ENCODE measurements at regions not wholly inside any gene's neighbourhood (a gene's known extent, or its start where the extent isn't known, plus 50 kb on each side); places are given as distances from the start of the nearest gene placed in this dataset.

DNA sequence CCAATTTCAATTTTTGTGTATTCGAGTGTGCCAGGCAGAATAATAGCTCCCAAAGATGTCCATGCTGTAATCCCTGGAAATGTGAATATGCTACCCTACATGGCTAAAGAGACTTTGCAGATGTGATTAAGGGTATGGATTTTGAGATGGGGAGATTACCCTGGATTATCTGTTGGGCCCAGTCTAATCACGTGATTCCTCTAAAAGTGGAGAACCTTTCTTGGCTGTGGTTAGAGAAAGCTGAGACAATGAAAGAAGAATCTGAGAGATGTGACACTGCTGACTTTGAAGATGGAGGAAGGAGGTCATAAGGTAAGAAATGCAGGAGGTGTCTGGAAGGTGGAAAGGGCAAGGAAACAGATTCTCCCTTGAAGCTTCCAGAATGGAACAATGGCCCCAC is 503.5 kb upstream of the PITX2 start:
- CTCF ChIA-PET, result no interaction called here
- H3K9me1 ChIP-seq (replicated peaks; ENCODE audit: control insufficient read depth, extremely low read depth, insufficient read depth, low read length), result no peaks in the 10 kb centered on the region
- no TSS peak for BruUV-seq (replicated peaks)
- no peak overlapping the region for H3K4me2 ChIP-seq (ENCODE audit: insufficient read depth, low read length)
- no peak overlapping the region for H3K9ac ChIP-seq (replicated peaks; ENCODE audit: extremely low read depth, insufficient read depth, low read length)
- no peaks in the 10 kb centered on the region for H3K36me3 ChIP-seq (ENCODE audit: control insufficient read depth in 2 of 2, extremely low read depth in 1 of 2, insufficient read depth in 2 of 2, low read length in 2 of 2)
- DNase-seq (ENCODE audit: low read depth, low spot score) (no peak), FAIRE-seq (no peak)
- no peak overlapping the region for H3K4me3 ChIP-seq (replicated peaks in 1 of 3; ENCODE audit: insufficient read depth in 1 of 3, low read depth in 1 of 3, low read length in 3 of 3)
- no peak for TF ChIP-seq CTCF (IDR thresholded peaks at IDR 0.05; ENCODE audit: extremely low read depth in 1 of 2, insufficient read depth in 1 of 2, low read depth in 1 of 2, low read length in 2 of 2)
- TF ChIP-seq JUN (IDR thresholded peaks at IDR 0.05; ENCODE audit: borderline replicate concordance, insufficient read depth, insufficient read length, low read depth), result no peak
- no peak for TF ChIP-seq POLR2AphosphoS5 (IDR thresholded peaks at IDR 0.05; ENCODE audit: insufficient read depth, low read depth, low read length)
- TF ChIP-seq EZH2 (IDR thresholded peaks at IDR 0.05; ENCODE audit: borderline replicate concordance, low read depth, low read length, severe bottlenecking), result no peak
- no peak for TF ChIP-seq GATA2 (IDR thresholded peaks at IDR 0.05; ENCODE audit: insufficient read depth, insufficient read length, low read depth, low read length)
- TF ChIP-seq MYC (IDR thresholded peaks at IDR 0.05; ENCODE audit: low read depth, low read length), result no peak
- no peak for TF ChIP-seq MAX (IDR thresholded peaks at IDR 0.05; ENCODE audit: insufficient read depth, insufficient read length)
- TF ChIP-seq POLR2A (IDR thresholded peaks at IDR 0.05; ENCODE audit: low read depth, low read length), result no peak
- TF ChIP-seq FOS (IDR thresholded peaks at IDR 0.05; ENCODE audit: borderline replicate concordance, insufficient read depth, low read length), result no peak
- no peaks in the 10 kb centered on the region for H3K27me3 ChIP-seq (ENCODE audit: control insufficient read depth in 2 of 2, insufficient read depth in 2 of 2, low read length in 2 of 2)
- H2AFZ ChIP-seq (ENCODE audit: low read depth, low read length), result no peak overlapping the region
- dilution Hi-C loops (cut with MboI; ENCODE audit: extremely low pct_ligation_motif_present, low sequenced_read_pairs), result no loop called here
- no peaks in the 10 kb centered on the region for H3K4me1 ChIP-seq (ENCODE audit: control insufficient read depth, extremely low read depth, insufficient read depth, low read length)
- no peaks in the 10 kb centered on the region for H3K9me3 ChIP-seq (replicated peaks; ENCODE audit: control insufficient read depth, insufficient read depth, low read length)
- intact Hi-C loops (cut with micrococcal nuclease), result no loop called here
- H3K79me2 ChIP-seq (ENCODE audit: control insufficient read depth, insufficient read depth, low read length), result no peaks in the 10 kb centered on the region
- POLR2A ChIA-PET, result no interaction called here
- no peak overlapping the region for H3K27ac ChIP-seq (ENCODE audit: insufficient read depth, low read depth, low read length)
- no peaks in the 10 kb centered on the region for H4K20me1 ChIP-seq (replicated peaks; ENCODE audit: control insufficient read depth, extremely low read depth, insufficient read depth, low read length)

Measured in endothelial cell of umbilical vein (primary cell).